ENCODE measurements at regions not wholly inside any gene's neighbourhood (a gene's known extent, or its start where the extent isn't known, plus 50 kb on each side); places are given as distances from the start of the nearest gene placed in this dataset.

GRCh38 chr4:26151615-26152014 is 169.2 kb upstream of the RBPJ start:
- Mint-ChIP-seq H3K9me3 (peaks cover 4% of the 10 kb centered on the region), H3K27ac (peak overlapping the region; percentile 85), H3K27me3 (peaks cover 4% of the 10 kb centered on the region), H3K4me3 (no peak overlapping the region), H3K36me3 (ENCODE audit: low read depth) (no peaks in the 10 kb centered on the region), H3K4me1 (ENCODE audit: low read depth) (peaks cover 54% of the 10 kb centered on the region)
- no peak for DNase-seq

- Mint-ChIP-seq H3K27me3 (peaks cover 4% of the 10 kb centered on the region), H3K9me3 (peaks cover 4% of the 10 kb centered on the region), H3K4me1 (ENCODE audit: low read depth) (peaks cover 52% of the 10 kb centered on the region)
Observed at GRCh38 chr4:26152056-26152455, 168.8 kb upstream of the RBPJ start.

GRCh38 chr4:26157541-26157940 is 163.3 kb upstream of the RBPJ start:
- no peaks in the 10 kb centered on the region for H3K27me3 Mint-ChIP-seq
- peaks cover 6% of the 10 kb centered on the region for H3K36me3 Mint-ChIP-seq (ENCODE audit: low read depth)
- no peak overlapping the region for H3K4me3 Mint-ChIP-seq
- H3K27ac Mint-ChIP-seq = peak overlapping the region; percentile 47
- H3K4me1 Mint-ChIP-seq (ENCODE audit: low read depth) = peaks cover 29% of the 10 kb centered on the region
- H3K9me3 Mint-ChIP-seq = peaks cover 13% of the 10 kb centered on the region
- DNase-seq = no peak

More at GRCh38 chr4:26152056-26152455, 168.8 kb upstream of the RBPJ start:
- Mint-ChIP-seq H3K36me3 (ENCODE audit: low read depth) (no peaks in the 10 kb centered on the region), H3K4me3 (no peak overlapping the region), H3K27ac (peak overlapping the region; percentile 85)
- DNase-seq = no peak

- no peak for DNase-seq
- Mint-ChIP-seq H3K27ac (no peak overlapping the region), H3K4me3 (no peak overlapping the region), H3K9me3 (peaks cover 13% of the 10 kb centered on the region), H3K4me1 (ENCODE audit: low read depth) (peaks cover 25% of the 10 kb centered on the region), H3K27me3 (no peaks in the 10 kb centered on the region), H3K36me3 (ENCODE audit: low read depth) (peaks cover 6% of the 10 kb centered on the region)
Observed at GRCh38 chr4:26160591-26160990, 160.2 kb upstream of the RBPJ start.

GRCh38 chr4:26161030-26161824 is 159.6 kb upstream of the RBPJ start:
- no peak for DNase-seq
- Mint-ChIP-seq H3K9me3 (peaks cover 13% of the 10 kb centered on the region), H3K27me3 (no peaks in the 10 kb centered on the region), H3K4me3 (no peak overlapping the region), H3K36me3 (ENCODE audit: low read depth) (peaks cover 6% of the 10 kb centered on the region), H3K27ac (no peak overlapping the region), H3K4me1 (ENCODE audit: low read depth) (peaks cover 22% of the 10 kb centered on the region)

- no peak for DNase-seq
- Mint-ChIP-seq H3K27me3 (no peaks in the 10 kb centered on the region), H3K27ac (no peak overlapping the region), H3K4me1 (ENCODE audit: low read depth) (peaks cover 22% of the 10 kb centered on the region), H3K9me3 (peaks cover 13% of the 10 kb centered on the region), H3K4me3 (no peak overlapping the region), H3K36me3 (ENCODE audit: low read depth) (peaks cover 6% of the 10 kb centered on the region)
Observed at GRCh38 chr4:26162101-26162500, 158.7 kb upstream of the RBPJ start.

- no peak overlapping the region for H3K4me3 Mint-ChIP-seq
- DNase-seq = no peak
- H3K27ac Mint-ChIP-seq = no peak overlapping the region
- peaks cover 2% of the 10 kb centered on the region for H3K36me3 Mint-ChIP-seq (ENCODE audit: low read depth)
- no peaks in the 10 kb centered on the region for H3K27me3 Mint-ChIP-seq
- peaks cover 11% of the 10 kb centered on the region for H3K4me1 Mint-ChIP-seq (ENCODE audit: low read depth)
- peaks cover 9% of the 10 kb centered on the region for H3K9me3 Mint-ChIP-seq
Observed at GRCh38 chr4:26163425-26164362, 157.1 kb upstream of the RBPJ start.

GRCh38 chr4:26171501-26171900 is 149.3 kb upstream of the RBPJ start:
- no peak overlapping the region for H3K4me3 Mint-ChIP-seq
- H3K27me3 Mint-ChIP-seq = peaks cover 4% of the 10 kb centered on the region
- H3K27ac Mint-ChIP-seq = no peak overlapping the region
- peaks cover 14% of the 10 kb centered on the region for H3K4me1 Mint-ChIP-seq (ENCODE audit: low read depth)
- H3K9me3 Mint-ChIP-seq = no peaks in the 10 kb centered on the region
- no peaks in the 10 kb centered on the region for H3K36me3 Mint-ChIP-seq (ENCODE audit: low read depth)
- DNase-seq = no peak

- no peaks in the 10 kb centered on the region for H3K9me3 Mint-ChIP-seq
- DNase-seq = no peak
- peaks cover 4% of the 10 kb centered on the region for H3K27me3 Mint-ChIP-seq
- no peak overlapping the region for H3K4me3 Mint-ChIP-seq
- peaks cover 16% of the 10 kb centered on the region for H3K4me1 Mint-ChIP-seq (ENCODE audit: low read depth)
- H3K27ac Mint-ChIP-seq = no peak overlapping the region
- no peaks in the 10 kb centered on the region for H3K36me3 Mint-ChIP-seq (ENCODE audit: low read depth)
Observed at GRCh38 chr4:26171941-26172340, 148.9 kb upstream of the RBPJ start.

- Mint-ChIP-seq H3K36me3 (ENCODE audit: low read depth) (no peaks in the 10 kb centered on the region), H3K27ac (no peak overlapping the region), H3K9me3 (no peaks in the 10 kb centered on the region), H3K4me1 (ENCODE audit: low read depth) (peaks cover 16% of the 10 kb centered on the region), H3K4me3 (no peak overlapping the region), H3K27me3 (peaks cover 4% of the 10 kb centered on the region)
- no peak for DNase-seq
Observed at GRCh38 chr4:26173619-26174018, 147.2 kb upstream of the RBPJ start.

GRCh38 chr4:26174027-26174426 is 146.8 kb upstream of the RBPJ start:
- H3K27me3 Mint-ChIP-seq = peaks cover 4% of the 10 kb centered on the region
- no peak for DNase-seq
- no peaks in the 10 kb centered on the region for H3K9me3 Mint-ChIP-seq
- no peak overlapping the region for H3K4me3 Mint-ChIP-seq
- no peaks in the 10 kb centered on the region for H3K36me3 Mint-ChIP-seq (ENCODE audit: low read depth)
- H3K27ac Mint-ChIP-seq = no peak overlapping the region
- H3K4me1 Mint-ChIP-seq (ENCODE audit: low read depth) = peaks cover 19% of the 10 kb centered on the region

- H3K9me3 Mint-ChIP-seq = no peaks in the 10 kb centered on the region
- peaks cover 4% of the 10 kb centered on the region for H3K27me3 Mint-ChIP-seq
- H3K36me3 Mint-ChIP-seq (ENCODE audit: low read depth) = no peaks in the 10 kb centered on the region
- peaks cover 28% of the 10 kb centered on the region for H3K4me1 Mint-ChIP-seq (ENCODE audit: low read depth)
- DNase-seq = no peak
- peak overlapping the region; percentile 55 for H3K27ac Mint-ChIP-seq
- no peak overlapping the region for H3K4me3 Mint-ChIP-seq
Observed at GRCh38 chr4:26175006-26175786, 145.6 kb upstream of the RBPJ start.

GRCh38 chr4:26175905-26176470 is 144.8 kb upstream of the RBPJ start:
- H3K4me3 Mint-ChIP-seq = no peak overlapping the region
- no peak overlapping the region for H3K27ac Mint-ChIP-seq
- peaks cover 4% of the 10 kb centered on the region for H3K27me3 Mint-ChIP-seq
- no peaks in the 10 kb centered on the region for H3K36me3 Mint-ChIP-seq (ENCODE audit: low read depth)
- no peaks in the 10 kb centered on the region for H3K9me3 Mint-ChIP-seq
- peaks cover 28% of the 10 kb centered on the region for H3K4me1 Mint-ChIP-seq (ENCODE audit: low read depth)
- no peak for DNase-seq

GRCh38 chr4:26176598-26177149 is 144.1 kb upstream of the RBPJ start:
- H3K36me3 Mint-ChIP-seq (ENCODE audit: low read depth) = no peaks in the 10 kb centered on the region
- H3K27me3 Mint-ChIP-seq = peaks cover 4% of the 10 kb centered on the region
- H3K9me3 Mint-ChIP-seq = no peaks in the 10 kb centered on the region
- no peak overlapping the region for H3K4me3 Mint-ChIP-seq
- no peak for DNase-seq
- no peak overlapping the region for H3K27ac Mint-ChIP-seq
- peaks cover 28% of the 10 kb centered on the region for H3K4me1 Mint-ChIP-seq (ENCODE audit: low read depth)

Data from activated T-cell treated with anti-CD3 and anti-CD28 coated beads, Interleukin-2, amount 50 U/mL, for 24 hours (primary cell).